ENCODE measurements at regions not wholly inside any gene's neighbourhood (a gene's known extent, or its start where the extent isn't known, plus 50 kb on each side); places are given as distances from the start of the nearest gene placed in this dataset.

DNA sequence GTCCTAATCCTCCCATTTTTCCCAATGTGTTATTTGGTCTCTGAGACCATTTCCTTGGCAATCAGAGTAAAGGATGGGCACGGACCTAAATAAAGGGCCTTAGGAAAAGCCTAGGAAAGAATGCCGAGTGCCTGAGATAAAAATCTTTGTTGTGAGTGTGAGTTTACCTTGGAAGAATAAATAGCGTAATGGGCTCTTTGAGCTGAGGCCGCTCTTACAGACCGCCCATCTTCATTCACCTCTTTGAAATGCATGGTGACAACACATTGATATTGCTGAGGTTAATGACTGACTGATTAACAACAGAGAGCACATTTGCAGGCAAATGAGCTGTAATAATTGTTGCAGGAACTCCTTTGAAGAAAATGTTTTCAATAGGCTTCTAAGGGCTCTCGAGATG is 1967.1 kb upstream of the WWC1 start:
- WGBS: 24% methylated on average over 6 of the region's 6 CpGs
- no peak for DNase-seq (ENCODE audit: low spot score)
- TF ChIP-seq YY1 (IDR thresholded peaks at IDR 0.05): no peak
- TF ChIP-seq, protein P1, sequence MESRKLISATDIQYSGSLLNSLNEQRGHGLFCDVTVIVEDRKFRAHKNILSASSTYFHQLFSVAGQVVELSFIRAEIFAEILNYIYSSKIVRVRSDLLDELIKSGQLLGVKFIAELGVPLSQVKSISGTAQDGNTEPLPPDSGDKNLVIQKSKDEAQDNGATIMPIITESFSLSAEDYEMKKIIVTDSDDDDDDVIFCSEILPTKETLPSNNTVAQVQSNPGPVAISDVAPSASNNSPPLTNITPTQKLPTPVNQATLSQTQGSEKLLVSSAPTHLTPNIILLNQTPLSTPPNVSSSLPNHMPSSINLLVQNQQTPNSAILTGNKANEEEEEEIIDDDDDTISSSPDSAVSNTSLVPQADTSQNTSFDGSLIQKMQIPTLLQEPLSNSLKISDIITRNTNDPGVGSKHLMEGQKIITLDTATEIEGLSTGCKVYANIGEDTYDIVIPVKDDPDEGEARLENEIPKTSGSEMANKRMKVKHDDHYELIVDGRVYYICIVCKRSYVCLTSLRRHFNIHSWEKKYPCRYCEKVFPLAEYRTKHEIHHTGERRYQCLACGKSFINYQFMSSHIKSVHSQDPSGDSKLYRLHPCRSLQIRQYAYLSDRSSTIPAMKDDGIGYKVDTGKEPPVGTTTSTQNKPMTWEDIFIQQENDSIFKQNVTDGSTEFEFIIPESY (IDR thresholded peaks at IDR 0.05): no peak
- TF ChIP-seq MAX (IDR thresholded peaks at IDR 0.05): no peak
- TF ChIP-seq FOXA1 (IDR thresholded peaks at IDR 0.05): no peak
- TF ChIP-seq TAF1 (conservative IDR thresholded peaks at IDR 0.05): no peak
- TF ChIP-seq FOXA2 (IDR thresholded peaks at IDR 0.05): no peak
- no peak for TF ChIP-seq HNF4A (conservative IDR thresholded peaks at IDR 0.05)
- TF ChIP-seq HNF4G (IDR thresholded peaks at IDR 0.05): no peak
- TF ChIP-seq, protein P2, sequence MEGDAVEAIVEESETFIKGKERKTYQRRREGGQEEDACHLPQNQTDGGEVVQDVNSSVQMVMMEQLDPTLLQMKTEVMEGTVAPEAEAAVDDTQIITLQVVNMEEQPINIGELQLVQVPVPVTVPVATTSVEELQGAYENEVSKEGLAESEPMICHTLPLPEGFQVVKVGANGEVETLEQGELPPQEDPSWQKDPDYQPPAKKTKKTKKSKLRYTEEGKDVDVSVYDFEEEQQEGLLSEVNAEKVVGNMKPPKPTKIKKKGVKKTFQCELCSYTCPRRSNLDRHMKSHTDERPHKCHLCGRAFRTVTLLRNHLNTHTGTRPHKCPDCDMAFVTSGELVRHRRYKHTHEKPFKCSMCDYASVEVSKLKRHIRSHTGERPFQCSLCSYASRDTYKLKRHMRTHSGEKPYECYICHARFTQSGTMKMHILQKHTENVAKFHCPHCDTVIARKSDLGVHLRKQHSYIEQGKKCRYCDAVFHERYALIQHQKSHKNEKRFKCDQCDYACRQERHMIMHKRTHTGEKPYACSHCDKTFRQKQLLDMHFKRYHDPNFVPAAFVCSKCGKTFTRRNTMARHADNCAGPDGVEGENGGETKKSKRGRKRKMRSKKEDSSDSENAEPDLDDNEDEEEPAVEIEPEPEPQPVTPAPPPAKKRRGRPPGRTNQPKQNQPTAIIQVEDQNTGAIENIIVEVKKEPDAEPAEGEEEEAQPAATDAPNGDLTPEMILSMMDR (IDR thresholded peaks at IDR 0.05; ENCODE audit: low read depth, low read length, missing input control): no peak
- no peak for TF ChIP-seq NR2F2 (IDR thresholded peaks at IDR 0.05)
- TF ChIP-seq, protein P3, sequence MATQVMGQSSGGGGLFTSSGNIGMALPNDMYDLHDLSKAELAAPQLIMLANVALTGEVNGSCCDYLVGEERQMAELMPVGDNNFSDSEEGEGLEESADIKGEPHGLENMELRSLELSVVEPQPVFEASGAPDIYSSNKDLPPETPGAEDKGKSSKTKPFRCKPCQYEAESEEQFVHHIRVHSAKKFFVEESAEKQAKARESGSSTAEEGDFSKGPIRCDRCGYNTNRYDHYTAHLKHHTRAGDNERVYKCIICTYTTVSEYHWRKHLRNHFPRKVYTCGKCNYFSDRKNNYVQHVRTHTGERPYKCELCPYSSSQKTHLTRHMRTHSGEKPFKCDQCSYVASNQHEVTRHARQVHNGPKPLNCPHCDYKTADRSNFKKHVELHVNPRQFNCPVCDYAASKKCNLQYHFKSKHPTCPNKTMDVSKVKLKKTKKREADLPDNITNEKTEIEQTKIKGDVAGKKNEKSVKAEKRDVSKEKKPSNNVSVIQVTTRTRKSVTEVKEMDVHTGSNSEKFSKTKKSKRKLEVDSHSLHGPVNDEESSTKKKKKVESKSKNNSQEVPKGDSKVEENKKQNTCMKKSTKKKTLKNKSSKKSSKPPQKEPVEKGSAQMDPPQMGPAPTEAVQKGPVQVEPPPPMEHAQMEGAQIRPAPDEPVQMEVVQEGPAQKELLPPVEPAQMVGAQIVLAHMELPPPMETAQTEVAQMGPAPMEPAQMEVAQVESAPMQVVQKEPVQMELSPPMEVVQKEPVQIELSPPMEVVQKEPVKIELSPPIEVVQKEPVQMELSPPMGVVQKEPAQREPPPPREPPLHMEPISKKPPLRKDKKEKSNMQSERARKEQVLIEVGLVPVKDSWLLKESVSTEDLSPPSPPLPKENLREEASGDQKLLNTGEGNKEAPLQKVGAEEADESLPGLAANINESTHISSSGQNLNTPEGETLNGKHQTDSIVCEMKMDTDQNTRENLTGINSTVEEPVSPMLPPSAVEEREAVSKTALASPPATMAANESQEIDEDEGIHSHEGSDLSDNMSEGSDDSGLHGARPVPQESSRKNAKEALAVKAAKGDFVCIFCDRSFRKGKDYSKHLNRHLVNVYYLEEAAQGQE (IDR thresholded peaks at IDR 0.05): no peak
- no peak for TF ChIP-seq GABPA (IDR thresholded peaks at IDR 0.05 in 1 of 2, conservative IDR thresholded peaks at IDR 0.05 in 1 of 2)
- no peak for TF ChIP-seq RAD21 (IDR thresholded peaks at IDR 0.05)
- no peak for TF ChIP-seq EGR1 (IDR thresholded peaks at IDR 0.05; ENCODE audit: low read depth in 2 of 2)
- TF ChIP-seq SP1 (IDR thresholded peaks at IDR 0.05): no peak
- no peak for TF ChIP-seq JUND (IDR thresholded peaks at IDR 0.05)
- TF ChIP-seq ATF3 (IDR thresholded peaks at IDR 0.05): no peak
- no peak for TF ChIP-seq RXRA (IDR thresholded peaks at IDR 0.05)
- Histone ChIP-seq H3K9me3 (ENCODE audit: control insufficient read depth in 4 of 4, low read length in 3 of 4) (no peaks in the 10 kb centered on the region), H3K9ac (ENCODE audit: low read depth in 1 of 2, low read length in 2 of 2) (no peak overlapping the region), H3K4me3 (ENCODE audit: low read depth in 1 of 3, low read length in 3 of 3) (no peak overlapping the region), H3K27ac (ENCODE audit: low read depth in 1 of 2, low read length in 2 of 2) (no peak overlapping the region), H3K4me1 (ENCODE audit: control insufficient read depth in 4 of 4, insufficient read depth in 4 of 4, low read length in 3 of 4) (no peaks in the 10 kb centered on the region), H3K27me3 (ENCODE audit: control insufficient read depth in 4 of 4, insufficient read depth in 4 of 4, low read length in 3 of 4) (no peaks in the 10 kb centered on the region), H3K36me3 (ENCODE audit: control insufficient read depth in 4 of 4, insufficient read depth in 3 of 4, low read depth in 1 of 4, low read length in 3 of 4) (no peaks in the 10 kb centered on the region)

All from liver (tissue), 8 donors.